ENCODE measurements at regions not wholly inside any gene's neighbourhood (a gene's known extent, or its start where the extent isn't known, plus 50 kb on each side); places are given as distances from the start of the nearest gene placed in this dataset.

DNA sequence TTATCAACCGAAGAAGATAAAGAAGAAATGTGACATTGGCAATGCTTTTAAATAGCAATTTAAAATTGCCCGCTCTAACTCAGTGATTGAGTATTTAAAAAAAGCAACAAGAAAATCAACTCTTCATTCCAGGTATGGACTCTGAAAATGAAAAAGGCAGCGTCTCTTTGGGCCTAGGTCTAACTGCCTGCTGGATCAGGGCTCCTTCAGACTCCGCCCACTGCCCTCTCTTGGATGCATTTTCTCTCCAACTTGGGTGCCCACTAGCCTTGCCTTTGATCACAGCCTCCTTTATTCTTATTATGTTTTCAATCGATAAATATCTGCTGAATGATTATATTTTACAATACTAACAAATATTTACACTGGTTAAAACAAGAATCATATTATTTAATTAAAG is 268.9 kb downstream of the MRPL39 start:
- H3K4me1 Mint-ChIP-seq, result no peaks in the 10 kb centered on the region
- no peak overlapping the region for H3K27ac Mint-ChIP-seq
- no peaks in the 10 kb centered on the region for H3K36me3 ChIP-seq (ENCODE audit: insufficient read depth, low read length)
- H3K36me3 Mint-ChIP-seq, result no peaks in the 10 kb centered on the region
- H3K27me3 ChIP-seq (ENCODE audit: insufficient read depth, low read length), result no peaks in the 10 kb centered on the region
- DNase-seq, result no peak
- H3K4me3 ChIP-seq (ENCODE audit: low read length in 2 of 2), result no peak overlapping the region
- intact Hi-C loops (cut with micrococcal nuclease), result no loop called here
- no peak overlapping the region for H3K27ac ChIP-seq (ENCODE audit: low read depth, low read length)
- H3K9me3 ChIP-seq (ENCODE audit: control insufficient read depth in 1 of 2, low read length in 2 of 2), result no peaks in the 10 kb centered on the region
- H3K4me3 Mint-ChIP-seq, result no peak overlapping the region
- H3K4me1 ChIP-seq (ENCODE audit: insufficient read depth, low read length), result no peaks in the 10 kb centered on the region
- ChIA-PET CTCF (ENCODE audit: partially characterized antibody) (no interaction called here), POLR2A (ENCODE audit: partially characterized antibody) (no interaction called here)
- peaks cover 0 to 3% (median 0%) of the 10 kb centered on the region in 8 donors for H3K9me3 Mint-ChIP-seq
- peaks cover 0 to 1% of the 10 kb centered on the region in 2 donors for H3K27me3 Mint-ChIP-seq

GRCh38 chr21:25334046-25334730 is 273.1 kb downstream of the MRPL39 start:
- no peaks in the 10 kb centered on the region for H3K36me3 ChIP-seq (ENCODE audit: insufficient read depth, low read length)
- no peak overlapping the region for H3K4me3 ChIP-seq (ENCODE audit: low read length in 2 of 2)
- no peaks in the 10 kb centered on the region for H3K4me1 ChIP-seq (ENCODE audit: insufficient read depth, low read length)
- CTCF ChIA-PET (ENCODE audit: partially characterized antibody), result no interaction called here
- intact Hi-C loops (cut with micrococcal nuclease), result no loop called here
- Mint-ChIP-seq H3K27me3 (no peaks in the 10 kb centered on the region), H3K4me1 (no peaks in the 10 kb centered on the region), H3K4me3 (no peak overlapping the region), H3K36me3 (no peaks in the 10 kb centered on the region), H3K27ac (peak overlapping the region in 1 of 7 donors; percentile 38), H3K9me3 (peaks cover 0 to 3% (median 0%) of the 10 kb centered on the region in 8 donors)
- no peak for DNase-seq
- H3K9me3 ChIP-seq (ENCODE audit: control insufficient read depth in 1 of 2, low read length in 2 of 2), result no peaks in the 10 kb centered on the region
- no peaks in the 10 kb centered on the region for H3K27me3 ChIP-seq (ENCODE audit: insufficient read depth, low read length)
- POLR2A ChIA-PET (ENCODE audit: partially characterized antibody), result no interaction called here
- H3K27ac ChIP-seq (ENCODE audit: low read depth, low read length), result no peak overlapping the region

GRCh38 chr21:25331286-25331685 is 276.0 kb downstream of the MRPL39 start:
- Mint-ChIP-seq H3K36me3 (no peaks in the 10 kb centered on the region), H3K27me3 (no peaks in the 10 kb centered on the region), H3K9me3 (peaks cover 0 to 3% (median 0%) of the 10 kb centered on the region in 8 donors), H3K4me1 (no peaks in the 10 kb centered on the region), H3K4me3 (no peak overlapping the region), H3K27ac (no peak overlapping the region)
- intact Hi-C loops (cut with micrococcal nuclease), result no loop called here
- no peak overlapping the region for H3K4me3 ChIP-seq (ENCODE audit: low read length in 2 of 2)
- no peaks in the 10 kb centered on the region for H3K4me1 ChIP-seq (ENCODE audit: insufficient read depth, low read length)
- ChIA-PET POLR2A (ENCODE audit: partially characterized antibody) (no interaction called here), CTCF (ENCODE audit: partially characterized antibody) (interaction anchor here (1.4 kb wide), 1 partner anchor 10 kb away, joined by 3 read pairs; no protein-coding TSS in a partner anchor)
- no peak for DNase-seq
- H3K9me3 ChIP-seq (ENCODE audit: control insufficient read depth in 1 of 2, low read length in 2 of 2), result no peaks in the 10 kb centered on the region
- no peaks in the 10 kb centered on the region for H3K27me3 ChIP-seq (ENCODE audit: insufficient read depth, low read length)
- H3K27ac ChIP-seq (ENCODE audit: low read depth, low read length), result no peak overlapping the region
- no peaks in the 10 kb centered on the region for H3K36me3 ChIP-seq (ENCODE audit: insufficient read depth, low read length)

DNA sequence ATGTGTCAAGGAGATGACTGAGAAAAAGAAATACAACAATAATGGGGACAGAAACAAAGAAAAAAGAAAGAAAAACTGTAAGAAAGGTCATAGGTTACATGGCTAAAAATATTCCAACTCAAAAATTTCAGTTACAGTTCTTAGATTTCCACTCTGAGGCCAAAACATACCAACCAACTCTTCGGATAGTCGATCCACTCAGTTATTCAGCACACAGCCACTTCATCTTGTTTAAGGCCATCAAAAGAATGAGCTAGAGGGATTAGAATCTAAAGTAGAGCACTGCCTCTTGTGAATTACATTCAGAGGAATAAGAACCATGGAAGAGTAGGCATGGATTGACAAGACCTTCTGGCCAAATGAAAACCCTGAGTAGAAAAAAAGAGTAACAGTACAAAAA is 277.0 kb downstream of the MRPL39 start:
- Mint-ChIP-seq H3K9me3 (peaks cover 0 to 2% (median 0%) of the 10 kb centered on the region in 8 donors), H3K4me3 (no peak overlapping the region), H3K36me3 (no peaks in the 10 kb centered on the region), H3K27ac (no peak overlapping the region), H3K27me3 (no peaks in the 10 kb centered on the region), H3K4me1 (no peaks in the 10 kb centered on the region)
- DNase-seq, result no peak
- POLR2A ChIA-PET (ENCODE audit: partially characterized antibody), result no interaction called here
- Histone ChIP-seq H3K27me3 (ENCODE audit: insufficient read depth, low read length) (no peaks in the 10 kb centered on the region), H3K9me3 (ENCODE audit: control insufficient read depth in 1 of 2, low read length in 2 of 2) (no peaks in the 10 kb centered on the region), H3K27ac (ENCODE audit: low read depth, low read length) (no peak overlapping the region), H3K4me3 (ENCODE audit: low read length in 2 of 2) (no peak overlapping the region), H3K36me3 (ENCODE audit: insufficient read depth, low read length) (no peaks in the 10 kb centered on the region), H3K4me1 (ENCODE audit: insufficient read depth, low read length) (no peaks in the 10 kb centered on the region)
- CTCF ChIA-PET (ENCODE audit: partially characterized antibody), result no interaction called here
- intact Hi-C loops (cut with micrococcal nuclease), result no loop called here

- no peaks in the 10 kb centered on the region for H3K36me3 ChIP-seq (ENCODE audit: insufficient read depth, low read length)
- intact Hi-C loops (cut with micrococcal nuclease), result no loop called here
- H3K4me3 ChIP-seq (ENCODE audit: low read length in 2 of 2), result no peak overlapping the region
- H3K27me3 ChIP-seq (ENCODE audit: insufficient read depth, low read length), result no peaks in the 10 kb centered on the region
- no peak overlapping the region for H3K27ac ChIP-seq (ENCODE audit: low read depth, low read length)
- H3K4me1 ChIP-seq (ENCODE audit: insufficient read depth, low read length), result no peaks in the 10 kb centered on the region
- H3K9me3 ChIP-seq (ENCODE audit: control insufficient read depth in 1 of 2, low read length in 2 of 2), result no peaks in the 10 kb centered on the region
- Mint-ChIP-seq H3K27me3 (peaks cover 0 to 2% of the 10 kb centered on the region in 2 donors), H3K27ac (no peak overlapping the region), H3K4me1 (no peaks in the 10 kb centered on the region), H3K4me3 (no peak overlapping the region), H3K36me3 (no peaks in the 10 kb centered on the region), H3K9me3 (no peaks in the 10 kb centered on the region)
- POLR2A ChIA-PET (ENCODE audit: partially characterized antibody), result no interaction called here
- no peak for DNase-seq
- CTCF ChIA-PET (ENCODE audit: partially characterized antibody), result no interaction called here
These were observed 278.0 kb downstream of the MRPL39 start for GRCh38 chr21:25329227-25329825.

DNA sequence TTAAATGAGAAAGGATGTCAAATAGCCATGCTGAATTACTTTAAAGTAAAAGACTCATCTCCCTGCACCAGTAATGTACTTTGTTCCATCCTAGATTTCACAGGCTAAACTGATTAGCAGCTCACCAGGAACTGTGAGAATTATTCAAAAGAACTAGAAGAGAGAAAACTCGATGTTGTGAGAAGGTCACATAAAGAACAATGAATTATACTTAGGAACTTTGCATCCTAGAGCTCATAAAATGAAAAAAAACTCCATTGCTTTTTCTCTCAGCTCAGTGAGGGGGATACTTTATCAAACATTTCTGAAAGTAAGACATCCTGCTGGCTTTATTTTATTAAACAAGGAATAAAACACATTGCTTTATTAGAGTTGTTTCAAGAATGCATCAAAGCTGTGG is 278.5 kb downstream of the MRPL39 start:
- peaks cover 0 to 2% of the 10 kb centered on the region in 2 donors for H3K27me3 Mint-ChIP-seq
- no peaks in the 10 kb centered on the region for H3K36me3 Mint-ChIP-seq
- H3K9me3 Mint-ChIP-seq, result no peaks in the 10 kb centered on the region
- intact Hi-C loops (cut with micrococcal nuclease), result no loop called here
- no peaks in the 10 kb centered on the region for H3K4me1 Mint-ChIP-seq
- Histone ChIP-seq H3K27ac (ENCODE audit: low read depth, low read length) (no peak overlapping the region), H3K4me1 (ENCODE audit: insufficient read depth, low read length) (no peaks in the 10 kb centered on the region), H3K4me3 (ENCODE audit: low read length in 2 of 2) (no peak overlapping the region), H3K9me3 (ENCODE audit: control insufficient read depth in 1 of 2, low read length in 2 of 2) (no peaks in the 10 kb centered on the region), H3K36me3 (ENCODE audit: insufficient read depth, low read length) (no peaks in the 10 kb centered on the region), H3K27me3 (ENCODE audit: insufficient read depth, low read length) (no peaks in the 10 kb centered on the region)
- no peak for DNase-seq
- H3K27ac Mint-ChIP-seq, result no peak overlapping the region
- no peak overlapping the region for H3K4me3 Mint-ChIP-seq
- ChIA-PET POLR2A (ENCODE audit: partially characterized antibody) (interaction anchor here (0.6 kb wide), 1 partner anchor 517 kb away, joined by 3 read pairs; no protein-coding TSS in a partner anchor), CTCF (ENCODE audit: partially characterized antibody) (no interaction called here)

DNA sequence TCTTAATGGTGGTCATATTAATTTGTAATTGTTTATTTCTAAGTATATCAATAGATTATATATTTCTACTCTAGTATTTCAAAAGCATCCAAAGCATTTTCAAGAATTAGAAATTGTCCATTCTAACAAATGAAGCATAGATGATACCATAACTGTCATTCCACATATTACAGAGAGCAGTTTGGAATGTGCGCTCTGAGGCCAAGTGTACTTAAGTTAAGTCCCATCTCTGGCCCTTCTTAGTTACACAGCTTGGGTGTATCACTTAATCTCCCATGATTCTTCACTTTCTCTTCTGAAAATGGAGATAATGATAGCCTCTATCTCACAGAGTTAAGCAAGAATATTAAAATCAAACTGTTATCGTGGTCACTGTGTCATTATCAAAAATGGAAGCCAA is 281.1 kb downstream of the MRPL39 start:
- Histone ChIP-seq H3K9me3 (ENCODE audit: control insufficient read depth in 1 of 2, low read length in 2 of 2) (no peaks in the 10 kb centered on the region), H3K4me3 (ENCODE audit: low read length in 2 of 2) (no peak overlapping the region), H3K27me3 (ENCODE audit: insufficient read depth, low read length) (no peaks in the 10 kb centered on the region), H3K4me1 (ENCODE audit: insufficient read depth, low read length) (no peaks in the 10 kb centered on the region), H3K27ac (ENCODE audit: low read depth, low read length) (no peak overlapping the region), H3K36me3 (ENCODE audit: insufficient read depth, low read length) (no peaks in the 10 kb centered on the region)
- H3K27ac Mint-ChIP-seq, result no peak overlapping the region
- intact Hi-C loops (cut with micrococcal nuclease), result no loop called here
- H3K9me3 Mint-ChIP-seq, result no peaks in the 10 kb centered on the region
- CTCF ChIA-PET (ENCODE audit: partially characterized antibody), result no interaction called here
- no peaks in the 10 kb centered on the region for H3K36me3 Mint-ChIP-seq
- DNase-seq, result no peak
- POLR2A ChIA-PET (ENCODE audit: partially characterized antibody), result no interaction called here
- peaks cover 0 to 3% (median 0%) of the 10 kb centered on the region in 4 donors for H3K4me1 Mint-ChIP-seq
- H3K27me3 Mint-ChIP-seq, result peaks cover 2 to 4% of the 10 kb centered on the region in 2 donors
- H3K4me3 Mint-ChIP-seq, result no peak overlapping the region

All from CD4-positive, alpha-beta memory T cell (primary cell).